ENCODE measurements at regions not wholly inside any gene's neighbourhood (a gene's known extent, or its start where the extent isn't known, plus 50 kb on each side); places are given as distances from the start of the nearest gene placed in this dataset.
"Not testable (repeated sequence)": the region's sequence is repeated elsewhere in the genome, so short reads cannot be mapped to it uniquely, and the experiment has no call there.

GRCh38 chr10:4274671-4275070 lies 489.7 kb upstream of the KLF6 start:
- TF ChIP-seq, protein P1, sequence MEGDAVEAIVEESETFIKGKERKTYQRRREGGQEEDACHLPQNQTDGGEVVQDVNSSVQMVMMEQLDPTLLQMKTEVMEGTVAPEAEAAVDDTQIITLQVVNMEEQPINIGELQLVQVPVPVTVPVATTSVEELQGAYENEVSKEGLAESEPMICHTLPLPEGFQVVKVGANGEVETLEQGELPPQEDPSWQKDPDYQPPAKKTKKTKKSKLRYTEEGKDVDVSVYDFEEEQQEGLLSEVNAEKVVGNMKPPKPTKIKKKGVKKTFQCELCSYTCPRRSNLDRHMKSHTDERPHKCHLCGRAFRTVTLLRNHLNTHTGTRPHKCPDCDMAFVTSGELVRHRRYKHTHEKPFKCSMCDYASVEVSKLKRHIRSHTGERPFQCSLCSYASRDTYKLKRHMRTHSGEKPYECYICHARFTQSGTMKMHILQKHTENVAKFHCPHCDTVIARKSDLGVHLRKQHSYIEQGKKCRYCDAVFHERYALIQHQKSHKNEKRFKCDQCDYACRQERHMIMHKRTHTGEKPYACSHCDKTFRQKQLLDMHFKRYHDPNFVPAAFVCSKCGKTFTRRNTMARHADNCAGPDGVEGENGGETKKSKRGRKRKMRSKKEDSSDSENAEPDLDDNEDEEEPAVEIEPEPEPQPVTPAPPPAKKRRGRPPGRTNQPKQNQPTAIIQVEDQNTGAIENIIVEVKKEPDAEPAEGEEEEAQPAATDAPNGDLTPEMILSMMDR (optimal IDR thresholded peaks at IDR 0.05 in 1 of 3, IDR thresholded peaks at IDR 0.05 in 1 of 3, conservative IDR thresholded peaks at IDR 0.05 in 1 of 3; ENCODE audit: extremely low read depth in 1 of 3, insufficient read depth in 2 of 3, low read length in 3 of 3) = not testable (repeated sequence)
- TF ChIP-seq EZH2 (IDR thresholded peaks at IDR 0.05; ENCODE audit: low read length) = not testable (repeated sequence)

Measured in keratinocyte (primary cell).